Endothelial cell of hepatic sinusoid (primary cell): ENCODE measurements at regions not wholly inside any gene's neighbourhood (a gene's known extent, or its start where the extent isn't known, plus 50 kb on each side); places are given as distances from the start of the nearest gene placed in this dataset.

Experiments used
- in situ Hi-C: cut with HindIII; loops from 2 replicates; pipeline ENCODE4 v1.10.0; 2017; ENCODE audit warnings: low sequenced_read_pairs

DNA sequence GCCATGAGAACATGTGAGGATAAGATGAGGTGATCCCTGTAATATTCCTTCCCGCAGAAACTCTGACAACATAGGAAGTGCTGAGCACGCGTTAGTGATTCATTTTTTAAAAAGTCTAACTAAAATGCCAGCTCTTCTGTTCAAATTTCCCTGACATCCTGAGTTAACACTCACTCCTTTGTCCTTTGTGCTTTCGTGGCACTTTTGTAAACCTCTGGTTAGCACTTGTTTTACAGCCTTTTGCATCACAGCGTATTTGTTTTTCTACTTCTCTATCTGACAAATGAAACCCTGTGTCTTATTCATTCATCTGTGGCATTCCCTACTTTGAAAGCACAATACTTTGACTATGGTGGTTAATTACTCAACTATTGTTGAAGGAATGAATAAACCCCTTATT, 313.6 kb downstream of the NUAK1 start:
- in situ Hi-C loops: no loop called here

- in situ Hi-C loops: loop anchor here (10.0 kb wide), 1 partner anchor 57 kb away; no protein-coding TSS in a partner anchor
Observed at GRCh38 chr12:105831372-105831771, 307.4 kb downstream of the NUAK1 start.

DNA sequence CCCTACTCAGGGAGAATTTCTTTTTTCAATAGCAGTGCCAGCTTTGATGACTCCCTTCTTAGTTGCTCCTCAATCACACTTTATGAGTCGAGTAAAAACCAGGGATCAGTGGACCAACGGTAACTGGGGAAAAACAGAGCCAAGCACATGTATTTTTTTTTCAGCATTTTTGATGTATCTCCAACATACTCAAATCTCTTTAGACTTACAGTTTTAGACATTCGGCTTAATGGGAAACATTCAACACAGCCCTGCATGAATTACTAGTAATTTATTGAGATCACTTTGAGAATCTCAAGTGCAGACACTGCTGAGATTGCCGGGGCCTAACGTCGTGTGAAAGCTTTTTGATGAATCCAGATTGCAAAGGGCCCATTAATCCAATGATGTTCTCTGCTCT, 306.7 kb downstream of the NUAK1 start:
- in situ Hi-C loops: loop anchor here (10.0 kb wide), 1 partner anchor 57 kb away; no protein-coding TSS in a partner anchor

- in situ Hi-C loops: loop anchor here (10.0 kb wide), 1 partner anchor 58 kb away; no protein-coding TSS in a partner anchor
Observed at GRCh38 chr12:105832806-105833205, 305.9 kb downstream of the NUAK1 start.

- in situ Hi-C loops: loop anchor here (10.0 kb wide), 1 partner anchor 60 kb away; no protein-coding TSS in a partner anchor
Observed at GRCh38 chr12:105834496-105834895, 304.3 kb downstream of the NUAK1 start.

- in situ Hi-C loops: loop anchor here (10.0 kb wide), 1 partner anchor 61 kb away; no protein-coding TSS in a partner anchor
Observed at GRCh38 chr12:105835580-105836241, 303.0 kb downstream of the NUAK1 start.

- in situ Hi-C loops: loop anchor here (10.0 kb wide), 1 partner anchor 61 kb away; no protein-coding TSS in a partner anchor
Observed at GRCh38 chr12:105836242-105836622, 302.5 kb downstream of the NUAK1 start.

- in situ Hi-C loops: loop anchor here (10.0 kb wide), 1 partner anchor 65 kb away; no protein-coding TSS in a partner anchor
Observed at GRCh38 chr12:105839629-105840127, 299.1 kb downstream of the NUAK1 start.

DNA sequence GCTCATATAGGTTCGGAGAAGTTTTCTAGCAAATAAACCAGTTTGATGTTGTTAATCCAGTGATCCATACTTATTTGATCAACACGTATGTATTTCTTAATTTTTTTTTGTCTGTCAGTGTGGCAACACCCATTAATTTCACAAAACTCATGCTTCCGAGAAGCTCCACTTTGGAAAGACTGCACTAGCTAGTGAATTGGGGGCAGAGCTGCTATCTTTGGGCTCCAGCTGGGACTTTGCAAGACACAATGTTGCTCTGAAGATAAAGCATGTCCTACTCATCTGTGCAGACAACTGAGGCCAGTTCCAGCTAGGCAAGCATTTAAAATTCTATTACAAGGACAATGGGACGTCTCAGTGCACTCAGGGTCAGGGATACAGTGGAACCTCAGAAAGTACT, 298.4 kb downstream of the NUAK1 start:
- in situ Hi-C loops: no loop called here

- in situ Hi-C loops: no loop called here
Observed at GRCh38 chr12:105841840-105842239, 296.9 kb downstream of the NUAK1 start.

DNA sequence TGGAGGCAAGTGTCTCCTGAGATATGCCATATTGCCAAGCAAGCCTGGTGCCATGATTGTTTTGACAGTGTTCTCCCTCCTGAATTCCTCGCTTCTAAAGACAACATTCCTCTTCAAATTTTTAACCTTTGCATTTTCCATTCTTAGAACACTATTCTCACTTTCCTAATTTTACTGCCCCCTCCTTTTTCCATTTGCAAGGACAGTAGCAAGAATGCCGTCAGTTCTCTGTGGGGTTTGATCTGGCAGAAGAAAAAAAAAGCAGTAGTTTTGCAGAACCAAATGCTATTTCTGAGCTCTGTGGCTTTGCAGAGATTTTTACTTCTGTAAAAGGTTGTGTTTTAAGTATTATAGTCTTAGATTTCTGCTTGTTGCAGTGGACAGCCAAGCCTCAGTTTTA, 295.2 kb downstream of the NUAK1 start:
- in situ Hi-C loops: no loop called here

- in situ Hi-C loops: no loop called here
Observed at GRCh38 chr12:105843986-105844760, 294.6 kb downstream of the NUAK1 start.

- in situ Hi-C loops: no loop called here
Observed at GRCh38 chr12:105846331-105846730, 292.4 kb downstream of the NUAK1 start.

DNA sequence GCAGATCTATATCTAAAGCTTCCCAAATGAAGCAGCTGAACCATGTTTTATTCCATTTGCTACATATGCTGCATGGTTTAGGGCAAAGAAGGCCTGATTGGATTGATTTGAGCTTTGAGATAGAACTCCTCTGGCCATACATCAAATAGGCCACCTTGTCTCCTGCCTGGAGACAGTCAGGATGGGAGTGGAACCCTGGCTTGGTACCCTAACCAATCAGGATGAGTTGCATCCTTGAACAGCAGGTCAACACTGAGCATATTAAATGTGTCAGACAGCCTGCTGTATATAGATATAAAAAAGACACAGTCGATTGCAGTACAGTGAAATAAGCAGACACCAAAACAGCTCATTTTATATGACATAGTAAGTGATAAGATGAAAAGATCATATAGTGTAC, 291.7 kb downstream of the NUAK1 start:
- in situ Hi-C loops: no loop called here

DNA sequence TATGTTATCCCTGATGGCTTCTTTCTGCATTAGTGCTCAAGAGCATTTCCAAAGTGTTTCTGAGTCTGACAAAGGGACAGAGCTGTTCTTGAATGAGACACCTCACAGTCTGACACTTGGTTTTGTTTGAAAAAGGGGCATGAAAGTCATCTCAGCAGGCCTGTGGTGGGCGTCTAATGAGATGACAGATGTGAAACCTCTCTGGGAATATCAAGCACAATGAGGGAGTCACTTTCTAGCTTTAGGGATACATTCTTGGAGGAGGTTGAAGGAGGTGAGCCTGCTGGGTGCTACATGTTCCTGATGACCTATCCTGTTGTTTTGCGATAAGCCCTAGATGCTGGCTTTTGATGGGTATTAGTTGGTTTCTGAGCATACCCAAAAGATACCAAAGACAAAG, 290.5 kb downstream of the NUAK1 start:
- in situ Hi-C loops: no loop called here

- in situ Hi-C loops: no loop called here
Observed at GRCh38 chr12:105850103-105850968, 288.4 kb downstream of the NUAK1 start.

DNA sequence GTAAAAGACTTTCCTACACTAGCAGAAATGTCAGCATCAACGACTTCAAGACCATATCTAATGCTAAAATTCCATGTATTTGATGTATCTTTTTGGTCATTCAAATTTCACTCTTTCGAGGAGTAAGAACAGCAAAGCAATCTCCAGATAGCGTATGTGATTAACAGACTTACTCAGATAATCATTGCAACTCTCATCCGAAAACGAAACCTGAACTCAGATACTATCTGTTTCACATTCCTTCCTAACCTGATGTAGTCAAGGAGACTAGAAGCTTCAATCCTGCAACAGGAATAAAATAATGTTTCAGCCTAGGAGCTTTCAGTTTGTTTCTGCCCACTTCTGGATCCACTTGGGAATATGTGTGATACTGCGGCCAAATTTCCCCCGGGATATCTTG, 286.3 kb downstream of the NUAK1 start:
- in situ Hi-C loops: no loop called here

- in situ Hi-C loops: no loop called here
Observed at GRCh38 chr12:105852951-105853350, 285.8 kb downstream of the NUAK1 start.

DNA sequence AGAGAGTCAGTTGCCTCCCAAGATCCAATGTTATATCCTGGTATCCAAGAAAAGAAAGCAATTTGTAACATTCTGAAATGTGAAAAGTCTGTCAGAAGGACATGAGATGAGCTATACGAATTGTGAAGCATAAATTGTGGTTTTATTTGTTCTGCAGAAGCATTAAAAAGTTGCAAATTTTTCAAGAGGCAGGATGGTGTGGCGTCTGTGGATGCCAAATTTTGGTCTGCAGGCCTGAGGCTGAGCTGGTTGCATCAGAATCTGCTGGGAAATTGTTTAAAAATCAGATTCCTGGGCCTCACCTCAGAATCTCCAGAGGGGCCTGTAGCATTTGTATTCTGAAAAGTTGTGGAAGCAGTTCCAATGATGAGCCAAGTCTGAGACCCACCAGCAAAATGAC, 284.7 kb downstream of the NUAK1 start:
- in situ Hi-C loops: no loop called here

DNA sequence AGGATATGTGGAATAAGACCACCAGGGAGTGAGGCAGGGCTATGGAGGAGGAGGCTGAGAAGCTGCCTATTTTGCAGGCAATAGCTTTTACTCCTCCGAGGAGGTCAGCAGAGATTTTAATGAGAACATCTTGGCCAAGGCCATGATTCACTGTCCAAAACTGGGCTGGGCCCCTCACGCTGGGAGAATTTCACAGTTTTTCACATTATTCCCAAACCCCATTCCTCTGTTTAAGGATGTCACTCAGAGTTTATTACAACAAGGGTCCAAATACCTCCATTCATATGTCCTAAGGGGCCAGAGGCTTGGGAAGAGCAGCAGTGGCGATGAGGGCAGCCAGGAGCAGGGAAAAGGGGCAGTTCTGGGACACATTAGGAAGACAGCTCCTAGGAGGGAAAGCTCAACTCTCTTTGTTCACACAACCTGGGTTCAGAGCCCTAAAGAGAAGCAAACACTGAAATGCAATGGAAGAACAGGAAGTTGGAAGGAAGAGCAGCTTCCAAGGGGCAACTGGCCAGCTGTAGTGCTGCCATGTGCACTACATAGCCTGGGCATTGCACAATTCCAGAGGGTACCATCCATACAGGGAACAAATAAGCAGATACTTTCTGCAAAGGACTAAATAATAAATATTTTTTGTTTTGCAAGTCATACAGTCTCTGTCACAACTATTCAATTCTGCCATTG, 283.2 kb downstream of the NUAK1 start:
- in situ Hi-C loops: no loop called here
